Endothelial cell (in vitro differentiated cells): ENCODE measurements at regions not wholly inside any gene's neighbourhood (a gene's known extent, or its start where the extent isn't known, plus 50 kb on each side); places are given as distances from the start of the nearest gene placed in this dataset.

Experiments
- DNase-seq: peaks from one replicate; pipeline ENCODE4 v3.0.0; 2021; ENCODE audit warnings: low spot score
- H3K27ac Mint-ChIP-seq: one replicate; pipeline ENCODE4 v1.8.0; 2021; ENCODE audit warnings: mixed read lengths, inconsistent platforms; ENCODE audit not compliant: unreplicated experiment
- H3K27me3 Mint-ChIP-seq: one replicate; pipeline ENCODE4 v1.8.0; 2021; ENCODE audit warnings: mild to moderate bottlenecking, moderate library complexity, mixed read lengths, inconsistent platforms; ENCODE audit not compliant: unreplicated experiment
- H3K36me3 Mint-ChIP-seq: one replicate; pipeline ENCODE4 v1.8.0; 2021; ENCODE audit warnings: mild to moderate bottlenecking, low read depth, mixed read lengths, inconsistent platforms; ENCODE audit not compliant: unreplicated experiment
- H3K4me1 Mint-ChIP-seq: one replicate; pipeline ENCODE4 v1.8.0; 2021; ENCODE audit warnings: mild to moderate bottlenecking, mixed read lengths, inconsistent platforms; ENCODE audit not compliant: unreplicated experiment
- H3K4me3 Mint-ChIP-seq: one replicate; pipeline ENCODE4 v1.8.0; 2021; ENCODE audit warnings: mild to moderate bottlenecking, mixed read lengths, inconsistent platforms; ENCODE audit not compliant: unreplicated experiment
- H3K9me3 Mint-ChIP-seq: one replicate; pipeline ENCODE4 v1.8.0; 2021; ENCODE audit warnings: mixed read lengths, inconsistent platforms; ENCODE audit not compliant: unreplicated experiment
- CTCF ChIP-seq: fragments of 200-600 bp; sonication (generic); IDR thresholded peaks from one replicate; pipeline ENCODE4 v1.5.0; 2021; ENCODE audit warnings: antibody characterized with exemption; ENCODE audit not compliant: unreplicated experiment

GRCh38 chr4:160251522-160252170 lies 1148.8 kb downstream of the RAPGEF2 start:
- Mint-ChIP-seq H3K27ac (no peak overlapping the region), H3K36me3 (no peaks in the 10 kb centered on the region)

GRCh38 chr4:160257318-160257717 lies 1154.4 kb downstream of the RAPGEF2 start:
- DNase-seq: no peak
- H3K27me3 Mint-ChIP-seq: no peaks in the 10 kb centered on the region
- H3K4me3 Mint-ChIP-seq: no peak overlapping the region
- H3K9me3 Mint-ChIP-seq: no peaks in the 10 kb centered on the region
- H3K27ac Mint-ChIP-seq: no peak overlapping the region
- no peaks in the 10 kb centered on the region for H3K36me3 Mint-ChIP-seq
- no peak for TF ChIP-seq CTCF
- H3K4me1 Mint-ChIP-seq: peaks cover 5% of the 10 kb centered on the region

More at GRCh38 chr4:160251522-160252170, 1148.8 kb downstream of the RAPGEF2 start:
- no peak for TF ChIP-seq CTCF
- no peak for DNase-seq
- Mint-ChIP-seq H3K4me1 (peaks cover 5% of the 10 kb centered on the region), H3K27me3 (peaks cover 2% of the 10 kb centered on the region), H3K4me3 (no peak overlapping the region), H3K9me3 (no peaks in the 10 kb centered on the region)

GRCh38 chr4:160265014-160265413 lies 1162.1 kb downstream of the RAPGEF2 start:
- no peak for DNase-seq
- no peaks in the 10 kb centered on the region for H3K36me3 Mint-ChIP-seq
- no peaks in the 10 kb centered on the region for H3K27me3 Mint-ChIP-seq
- TF ChIP-seq CTCF: no peak
- H3K4me3 Mint-ChIP-seq: no peak overlapping the region
- H3K27ac Mint-ChIP-seq: no peak overlapping the region
- no peaks in the 10 kb centered on the region for H3K9me3 Mint-ChIP-seq
- H3K4me1 Mint-ChIP-seq: no peaks in the 10 kb centered on the region

GRCh38 chr4:160265836-160266235 lies 1163.0 kb downstream of the RAPGEF2 start:
- DNase-seq: no peak
- H3K4me3 Mint-ChIP-seq: no peak overlapping the region
- no peaks in the 10 kb centered on the region for H3K27me3 Mint-ChIP-seq
- H3K9me3 Mint-ChIP-seq: no peaks in the 10 kb centered on the region
- no peak for TF ChIP-seq CTCF
- H3K4me1 Mint-ChIP-seq: no peaks in the 10 kb centered on the region
- no peaks in the 10 kb centered on the region for H3K36me3 Mint-ChIP-seq
- H3K27ac Mint-ChIP-seq: no peak overlapping the region

GRCh38 chr4:160276785-160277325 lies 1174.0 kb downstream of the RAPGEF2 start:
- Mint-ChIP-seq H3K4me3 (no peak overlapping the region), H3K4me1 (no peaks in the 10 kb centered on the region), H3K27me3 (peaks cover 2% of the 10 kb centered on the region), H3K36me3 (no peaks in the 10 kb centered on the region), H3K9me3 (no peaks in the 10 kb centered on the region), H3K27ac (no peak overlapping the region)
- TF ChIP-seq CTCF: no peak
- DNase-seq: no peak
